IMR-90 (cell line): ENCODE measurements at regions not wholly inside any gene's neighbourhood (a gene's known extent, or its start where the extent isn't known, plus 50 kb on each side); places are given as distances from the start of the nearest gene placed in this dataset.
A peak's percentile ranks its signal among the peaks of the same experiment; 100 is the strongest.

ENCODE experiments used
- ATAC-seq: fragments of 200-7000 bp; cut with Tn5 transposase; 2 replicates; pipeline ENCODE4 v1.9.1; 2020; ENCODE audit warnings: low read depth, mild to moderate bottlenecking, moderate library complexity
- BruUV-seq: library from RNA; stranded (reverse); fragments of 400-500 nt; replicated peaks from 2 replicates; lab custom pipeline; 2021; lab: Mats Ljungman, UMichigan
- CTCF ChIA-PET: fragments of 300-600 bp; formaldehyde crosslinking; extraction: SDS; loops from one replicate; lab custom pipeline; 2021; ENCODE audit warnings: antibody characterized with exemption; lab: Yijun Ruan, JAX
- POLR2A ChIA-PET: fragments of 300-600 bp; sonication (Branson Sonifier 250); formaldehyde crosslinking; loops from one replicate; lab custom pipeline; 2022; ENCODE audit warnings: antibody characterized with exemption; ENCODE audit not compliant: unreplicated experiment; lab: Charles Lee
- DNase-seq: peaks from one replicate; pipeline ENCODE4 v3.0.0; 2013
- H2AFZ ChIP-seq: replicated peaks from 2 replicates; pipeline ENCODE3; 2013; ENCODE audit warnings: low read length, mild to moderate bottlenecking; ENCODE audit not compliant: poor library complexity
- H2AK5ac ChIP-seq: 2 replicates; pipeline ENCODE4 v1.6.1; 2013; ENCODE audit warnings: low read depth, low read length, inconsistent platforms
- H2AK9ac ChIP-seq: replicated peaks from 2 replicates; pipeline ENCODE3; 2013; ENCODE audit warnings: mild to moderate bottlenecking, low read depth, low read length, moderate library complexity; ENCODE audit not compliant: poor library complexity
- H2BK120ac ChIP-seq: 2 replicates; pipeline ENCODE4 v1.6.1; 2013; ENCODE audit warnings: low read depth, low read length, inconsistent platforms
- H2BK15ac ChIP-seq: 3 replicates; pipeline ENCODE4 v1.6.1; 2013; ENCODE audit warnings: low read depth, low read length, inconsistent platforms
- H2BK20ac ChIP-seq: 2 replicates; pipeline ENCODE4 v1.6.1; 2013; ENCODE audit warnings: low read depth, mild to moderate bottlenecking, inconsistent platforms, low read length, moderate library complexity
- H2BK5ac ChIP-seq: 2 replicates; pipeline ENCODE4 v1.6.1; 2013; ENCODE audit warnings: mild to moderate bottlenecking, low read depth, low read length, inconsistent platforms; ENCODE audit not compliant: poor library complexity, severe bottlenecking
- H3K14ac ChIP-seq: replicated peaks from 2 replicates; pipeline ENCODE4 v1.6.1; 2013; ENCODE audit warnings: low read depth, low read length, inconsistent platforms
- H3K18ac ChIP-seq: 2 replicates; pipeline ENCODE4 v1.6.1; 2013; ENCODE audit warnings: low read depth, low read length, control low read depth
- H3K23ac ChIP-seq: 2 replicates; pipeline ENCODE4 v1.6.1; 2013; ENCODE audit warnings: low read depth, low read length, inconsistent platforms
- H3K27ac ChIP-seq: 2 replicates; pipeline ENCODE4 v1.5.1; 2013; ENCODE audit warnings: mild to moderate bottlenecking, control low read depth, low read length; ENCODE audit not compliant: insufficient read depth
- H3K27me3 ChIP-seq: 2 replicates; pipeline ENCODE4 v1.6.1; 2013; ENCODE audit warnings: low read length; ENCODE audit not compliant: control insufficient read depth, insufficient read depth
- H3K36me3 ChIP-seq: 2 replicates; pipeline ENCODE4 v1.6.1; 2013; ENCODE audit warnings: low read length, mixed read lengths; ENCODE audit not compliant: control insufficient read depth, insufficient read depth
- H3K4ac ChIP-seq: 2 replicates; pipeline ENCODE4 v1.6.1; 2013; ENCODE audit warnings: low read depth, low read length, inconsistent platforms
- H3K4me1 ChIP-seq: 2 replicates; pipeline ENCODE4 v1.6.1; 2013; ENCODE audit warnings: low read length, mixed read lengths; ENCODE audit not compliant: control insufficient read depth, insufficient read depth
- H3K4me2 ChIP-seq: 2 replicates; pipeline ENCODE4 v1.6.1; 2013; ENCODE audit warnings: low read depth, mild to moderate bottlenecking, control low read depth, low read length, moderate library complexity
- H3K4me3 ChIP-seq: 2 replicates; pipeline ENCODE4 v1.5.1; 2013; ENCODE audit warnings: low read depth, mild to moderate bottlenecking, control low read depth, low read length, moderate library complexity; ENCODE audit not compliant: insufficient read depth
- H3K56ac ChIP-seq: 2 replicates; pipeline ENCODE4 v1.6.1; 2013; ENCODE audit warnings: low read length, inconsistent platforms; ENCODE audit not compliant: insufficient read depth; ENCODE audit errors: extremely low read depth
- H3K79me1 ChIP-seq, 2 experiments: 2 replicates each; pipeline ENCODE4 v1.6.1; 2013; ENCODE audit warnings: low read length in 2 of 2, inconsistent platforms in 1 of 2, low read depth in 1 of 2
- H3K9ac ChIP-seq: 2 replicates; pipeline ENCODE4 v1.6.1; 2013; ENCODE audit warnings: low read depth, low read length, control low read depth
- H3K9me1 ChIP-seq: 2 replicates; pipeline ENCODE4 v1.6.1; 2013; ENCODE audit warnings: low read length, inconsistent platforms; ENCODE audit not compliant: insufficient read depth
- H3K9me3 ChIP-seq: 2 replicates; pipeline ENCODE4 v1.6.1; 2013; ENCODE audit warnings: low read length; ENCODE audit not compliant: control insufficient read depth, insufficient read depth
- H4K20me1 ChIP-seq: 2 replicates; pipeline ENCODE4 v1.6.1; 2013; ENCODE audit warnings: low read length, inconsistent platforms; ENCODE audit not compliant: insufficient read depth
- H4K5ac ChIP-seq: 2 replicates; pipeline ENCODE4 v1.6.1; 2013; ENCODE audit warnings: mild to moderate bottlenecking, low read depth, low read length, control low read depth
- H4K8ac ChIP-seq, 2 experiments: 2 replicates each; pipeline ENCODE4 v1.6.1; 2013; ENCODE audit warnings: low read depth in 2 of 2, low read length in 2 of 2, control low read depth in 1 of 2, inconsistent platforms in 1 of 2
- H4K91ac ChIP-seq: 2 replicates; pipeline ENCODE4 v1.6.1; 2013; ENCODE audit warnings: low read depth, low read length, inconsistent platforms; ENCODE audit not compliant: insufficient read depth
- MAZ ChIP-seq: IDR thresholded peaks from 2 replicates; pipeline ENCODE4 v1.6.1; 2012; ENCODE audit warnings: low read depth, mild to moderate bottlenecking, low read length, improper control_type of control experiment, moderate library complexity, borderline replicate concordance
- RAD21 ChIP-seq: IDR thresholded peaks from 2 replicates; pipeline ENCODE4 v1.6.1; 2012; ENCODE audit warnings: low read length, improper control_type of control experiment
- WGBS, 2 experiments: methylation state at CpG; one replicate each; pipeline versions ENCODE4 v1.1.5 to v1.1.7; 2013; ENCODE audit warnings: missing lambda C conversion rate in 2 of 2; ENCODE audit not compliant: insufficient read length in 1 of 2; ENCODE audit errors: extremely low coverage in 2 of 2; 5-methylcytosine and 5-hydroxymethylcytosine counted together
- dilution Hi-C: fragments of 300-500 bp; cut with HindIII; formaldehyde crosslinking; loops from one replicate; pipeline ENCODE4 v1.14.3; 2018; ENCODE audit warnings: low sequenced_read_pairs; ENCODE audit not compliant: unreplicated experiment
- in situ Hi-C: fragments of 300-500 bp; cut with MboI; formaldehyde crosslinking; loops from 3 replicates; pipeline ENCODE4 v1.14.3; 2019; ENCODE audit warnings: low sequenced_read_pairs, inconsistent platforms, mixed read lengths
- intact Hi-C: fragments of 100-400 bp; cut with micrococcal nuclease; formaldehyde crosslinking; loops from 2 replicates; pipeline ENCODE4 v1.10.0; 2022

DNA sequence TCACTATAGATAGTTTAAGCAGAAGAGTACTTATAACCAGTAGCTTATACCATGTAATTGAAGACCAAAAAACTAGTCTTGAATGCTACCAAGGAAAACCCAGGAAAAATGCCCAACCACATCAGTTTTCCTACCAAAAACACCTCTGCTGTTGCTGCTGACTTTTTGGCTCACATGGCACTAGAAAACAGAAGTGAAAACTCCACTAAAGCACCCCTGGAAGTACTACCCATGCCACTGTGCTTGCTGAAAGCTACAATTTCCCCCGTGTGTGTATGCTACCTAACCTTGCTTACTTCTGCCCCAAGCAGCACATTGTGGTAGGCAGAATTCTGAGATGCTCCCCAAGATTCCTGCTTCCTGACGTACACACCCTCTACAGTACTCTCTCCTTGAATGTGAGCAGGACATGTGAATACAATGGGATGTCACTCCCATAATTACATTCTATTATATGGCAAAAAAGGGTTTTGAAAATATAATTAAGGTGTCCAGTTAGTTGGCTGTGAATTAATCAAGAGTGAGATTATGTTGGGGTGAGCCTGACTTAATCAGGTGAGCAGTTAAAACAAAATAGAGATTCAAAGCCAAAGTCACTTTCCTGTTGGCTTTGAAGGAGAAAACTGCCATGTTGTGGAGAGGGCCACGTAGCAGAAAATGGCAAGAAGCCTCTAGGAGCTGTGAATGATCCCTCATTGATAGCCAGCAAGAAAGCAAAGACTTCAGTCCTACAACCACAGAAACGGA is 209.8 kb upstream of the MARCKS start:
- Histone ChIP-seq H2AK5ac (no peak overlapping the region), H4K91ac (peak overlapping the region; percentile 15; the same call in 1 of the 2 replicates), H3K18ac (no peak overlapping the region), H3K27ac (no peak overlapping the region), H4K5ac (no peak overlapping the region), H3K4me3 (no peak overlapping the region), H3K4me1 (peaks cover 6% of the 10 kb centered on the region), H3K9ac (no peak overlapping the region), H2BK15ac (no peak overlapping the region), H2BK120ac (no peak overlapping the region), H3K23ac (no peak overlapping the region), H3K9me3 (no peaks in the 10 kb centered on the region), H3K4ac (0 out of 2 replicates have a peak overlapping the region, but pooled peaks have one; percentile 33), H3K14ac (no peak overlapping the region), H3K27me3 (no peaks in the 10 kb centered on the region; the same call in 1 of the 2 replicates), H2BK20ac (peak overlapping the region; percentile 39), H3K56ac (no peak overlapping the region), H4K8ac (no peak overlapping the region), H2AFZ (no peak overlapping the region), H3K4me2 (no peak overlapping the region), H2BK5ac (no peak overlapping the region), H3K79me1 (no peaks in the 10 kb centered on the region), H3K36me3 (no peaks in the 10 kb centered on the region), H3K9me1 (peaks cover 4% of the 10 kb centered on the region), H4K20me1 (peaks cover 4% of the 10 kb centered on the region; the same call in 1 of the 2 replicates), H2AK9ac (no peak overlapping the region)
- WGBS, 2 experiments = no CpG with 5 or more reads among the region's 4 CpGs
- DNase-seq (no peak), ATAC-seq (no peak)
- dilution Hi-C loops = no loop called here
- in situ Hi-C loops = no loop called here
- intact Hi-C loops = no loop called here
- no peak for TF ChIP-seq MAZ
- TF ChIP-seq RAD21 = no peak
- BruUV-seq = no TSS peak
- CTCF ChIA-PET = no interaction called here
- POLR2A ChIA-PET = no interaction called here
